LoVo (cell line): ENCODE measurements at regions not wholly inside any gene's neighbourhood (a gene's known extent, or its start where the extent isn't known, plus 50 kb on each side); places are given as distances from the start of the nearest gene placed in this dataset.
A peak's percentile ranks its signal among the peaks of the same experiment; 100 is the strongest.
"Not testable (repeated sequence)": the region's sequence is repeated elsewhere in the genome, so short reads cannot be mapped to it uniquely, and the experiment has no call there.

Experiments
- DNase-seq: peaks from one replicate; pipeline ENCODE4 v3.0.0-alpha.2; 2016; ENCODE audit warnings: low spot score

DNA sequence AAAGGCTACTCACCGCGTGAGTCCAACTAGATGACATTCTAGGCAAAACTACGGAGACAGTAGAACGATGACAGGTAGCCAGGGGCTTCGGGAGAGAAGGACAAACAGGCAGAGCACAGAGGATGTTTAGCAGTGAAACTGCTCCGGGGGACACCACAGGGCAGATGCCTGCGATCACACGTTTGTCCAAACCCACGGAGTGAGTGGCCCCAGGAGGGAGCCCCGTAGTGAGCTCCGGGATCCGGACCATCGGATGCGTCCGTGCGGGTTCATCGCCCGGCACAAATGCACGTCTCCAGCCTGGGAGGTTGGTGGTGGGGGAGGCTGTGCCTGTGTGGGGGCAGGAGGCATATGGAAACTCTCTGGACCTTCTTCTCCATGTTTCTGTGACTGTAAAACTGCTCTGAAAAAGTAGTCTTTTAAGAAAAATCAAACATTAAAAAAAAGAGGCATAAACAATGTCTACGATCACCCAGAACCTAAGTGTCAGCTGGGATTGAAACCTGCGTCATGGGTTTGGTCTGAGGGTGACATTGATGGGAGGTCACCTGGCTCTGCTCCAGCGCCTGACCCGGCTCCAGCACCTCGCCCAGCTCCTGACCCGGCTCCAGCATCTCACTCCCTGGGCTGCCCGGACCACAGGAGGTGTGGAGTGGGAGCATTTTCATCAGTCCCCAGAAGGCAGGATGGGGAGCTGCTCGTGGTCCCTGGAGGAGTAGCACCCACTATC lies 83.0 kb upstream of the CTDP1 start:
- no peak for DNase-seq

DNA sequence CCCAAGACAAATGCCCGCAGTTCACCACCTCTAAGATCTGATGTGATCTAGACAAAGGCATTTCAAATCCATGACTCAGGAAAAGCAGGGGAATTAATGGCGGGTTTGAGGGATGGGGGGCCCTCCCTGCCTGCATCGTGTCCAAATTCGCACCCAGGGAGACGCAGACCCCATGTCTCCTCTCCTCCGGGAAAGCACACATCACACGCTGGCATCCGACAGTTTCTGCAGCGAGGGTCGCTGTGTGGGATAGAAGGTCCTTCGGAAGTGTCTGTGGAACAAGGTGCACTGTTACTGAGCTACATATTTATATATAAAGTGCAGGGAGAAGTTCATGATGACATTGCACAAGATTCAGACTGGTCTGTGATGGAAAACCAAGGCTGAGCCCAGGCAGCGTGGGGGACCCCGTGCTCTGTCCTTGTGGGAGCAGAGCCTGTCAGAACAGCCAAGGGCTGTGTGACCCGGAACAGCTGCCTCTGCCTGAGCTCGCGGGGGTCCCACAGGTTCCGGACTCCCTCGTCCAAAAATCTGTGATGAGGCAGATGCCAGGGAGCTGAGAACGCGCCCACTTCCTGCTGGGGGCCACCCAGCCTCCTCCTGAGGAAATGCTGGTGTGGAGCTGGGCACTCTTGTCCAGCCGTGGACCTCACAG lies 82.3 kb upstream of the CTDP1 start:
- DNase-seq = no peak

DNA sequence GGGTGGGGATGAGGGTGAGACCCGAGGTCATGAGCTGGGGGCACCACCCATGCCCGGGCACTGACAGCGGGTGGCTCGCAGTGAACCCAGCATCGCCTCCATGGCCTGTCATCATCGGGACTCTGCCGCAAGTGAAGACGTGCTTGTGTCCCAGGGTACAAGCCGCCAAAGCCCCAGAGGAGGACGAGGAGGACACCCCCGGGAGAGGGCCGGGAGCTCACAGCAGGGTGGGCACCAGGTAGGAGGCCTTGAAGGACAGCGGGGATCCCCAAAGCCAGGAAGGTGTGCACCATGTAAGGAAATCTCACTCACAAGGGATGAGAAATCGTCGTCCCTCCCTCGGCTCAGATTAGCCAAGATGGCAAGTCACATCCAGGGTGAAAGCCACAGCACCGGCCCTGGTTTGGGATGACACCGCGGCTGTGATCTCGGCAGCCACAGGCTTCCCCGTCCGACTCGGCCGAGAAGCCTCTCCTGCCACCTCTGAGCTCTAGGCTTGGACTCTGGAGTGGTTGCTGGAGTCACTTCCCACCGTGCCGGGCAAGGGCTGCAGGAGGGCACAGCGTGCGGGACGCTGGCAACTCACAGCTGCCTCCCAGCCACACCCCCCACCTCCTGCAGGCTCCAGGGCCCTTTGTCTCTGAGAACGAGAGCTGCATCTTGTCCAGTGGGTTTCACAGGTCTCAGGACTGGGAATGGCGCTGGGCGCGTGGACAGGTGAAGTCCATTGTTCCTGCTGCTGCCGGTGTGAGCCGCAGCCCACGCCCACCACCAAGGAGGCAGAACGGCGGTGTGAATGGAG lies 81.6 kb upstream of the CTDP1 start:
- no peak for DNase-seq

DNA sequence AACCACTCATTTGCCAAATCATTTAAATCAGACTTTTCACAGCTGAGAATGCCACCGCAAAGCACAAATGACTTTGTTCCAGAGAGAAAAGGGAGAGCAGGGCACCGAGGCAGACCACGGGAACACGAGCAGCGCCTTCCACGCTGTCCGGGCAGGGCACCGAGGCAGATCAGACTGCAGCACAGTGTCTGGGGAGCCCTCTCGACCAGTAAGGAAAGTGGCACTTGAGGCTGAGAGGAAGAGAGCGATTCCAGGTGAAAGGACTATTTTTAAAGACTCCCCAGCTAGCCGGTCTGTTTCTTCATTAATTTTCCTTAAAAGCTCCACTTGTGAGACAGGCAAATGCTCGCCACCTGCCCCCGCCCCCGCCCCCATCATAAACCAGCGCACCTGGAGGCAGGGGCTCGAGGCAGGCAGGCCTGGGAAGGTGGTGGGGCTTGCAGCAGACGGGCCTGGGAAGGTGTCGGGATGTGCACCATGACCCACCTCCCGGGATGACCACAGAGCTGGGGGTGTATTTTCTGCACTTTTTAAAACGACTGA lies 80.9 kb upstream of the CTDP1 start:
- DNase-seq = no peak

DNA sequence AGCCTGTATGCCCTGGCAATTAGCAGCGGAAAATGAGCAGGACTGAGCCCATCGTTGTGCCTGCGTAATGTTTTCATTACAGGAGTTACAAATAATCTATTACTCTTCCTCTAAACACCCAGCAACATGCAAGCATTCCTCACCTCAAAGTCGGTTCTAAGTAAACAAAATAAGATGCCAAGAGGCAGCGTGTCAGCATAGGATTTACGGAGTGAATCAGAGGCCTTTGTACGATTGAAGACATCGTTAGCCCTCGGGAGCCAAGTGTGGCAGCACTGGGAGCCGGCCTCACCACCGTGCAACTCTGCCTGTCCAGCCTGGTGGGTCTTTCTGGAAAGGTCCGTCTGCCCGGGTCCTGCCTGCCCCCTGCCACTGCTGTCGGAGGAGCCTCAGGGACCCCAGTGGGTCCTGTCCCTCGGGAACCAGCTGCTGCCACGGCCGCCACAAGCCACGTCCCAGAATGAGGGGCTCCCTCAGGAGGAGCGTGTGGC lies 80.1 kb upstream of the CTDP1 start:
- DNase-seq = peak; percentile 11

DNA sequence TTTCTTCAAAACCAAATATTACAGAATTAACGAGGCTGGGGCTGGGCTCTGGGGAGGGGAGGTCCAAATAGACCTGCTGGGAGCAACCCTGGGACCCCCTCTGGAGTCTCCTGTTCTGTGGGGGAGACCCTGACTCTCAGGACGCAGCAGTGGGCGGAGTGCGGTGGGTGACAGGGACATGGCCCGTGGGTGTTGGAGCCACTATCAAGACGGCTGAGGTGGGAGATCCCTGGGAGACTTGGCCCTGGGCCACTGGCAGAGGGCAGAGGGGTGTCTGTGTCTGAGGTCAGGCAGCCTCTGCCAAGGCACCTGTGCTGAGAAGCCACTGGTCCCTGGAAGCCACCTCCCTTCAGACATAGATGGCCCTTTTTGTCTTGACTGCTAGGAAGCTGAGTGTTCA lies 79.5 kb upstream of the CTDP1 start:
- no peak for DNase-seq

DNA sequence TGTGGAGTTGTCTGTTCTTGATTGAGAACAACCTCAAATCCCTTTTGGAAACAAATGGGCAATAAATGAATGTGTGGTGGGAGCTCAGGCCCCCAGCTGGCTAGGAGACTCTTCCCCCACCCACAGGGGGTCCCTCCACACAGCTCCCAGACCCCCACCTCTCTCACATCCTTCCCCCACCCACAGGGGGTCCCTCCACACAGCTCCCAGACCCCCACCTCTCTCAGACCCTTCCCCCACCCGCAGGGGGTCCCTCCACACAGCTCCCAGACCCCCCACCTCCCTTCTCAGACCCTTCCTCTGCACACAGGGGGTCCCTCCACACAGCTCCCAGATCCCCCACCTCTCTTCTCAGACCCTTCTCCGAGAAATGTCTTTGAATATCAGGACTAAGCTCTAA lies 79.0 kb upstream of the CTDP1 start:
- DNase-seq = no peak

DNA sequence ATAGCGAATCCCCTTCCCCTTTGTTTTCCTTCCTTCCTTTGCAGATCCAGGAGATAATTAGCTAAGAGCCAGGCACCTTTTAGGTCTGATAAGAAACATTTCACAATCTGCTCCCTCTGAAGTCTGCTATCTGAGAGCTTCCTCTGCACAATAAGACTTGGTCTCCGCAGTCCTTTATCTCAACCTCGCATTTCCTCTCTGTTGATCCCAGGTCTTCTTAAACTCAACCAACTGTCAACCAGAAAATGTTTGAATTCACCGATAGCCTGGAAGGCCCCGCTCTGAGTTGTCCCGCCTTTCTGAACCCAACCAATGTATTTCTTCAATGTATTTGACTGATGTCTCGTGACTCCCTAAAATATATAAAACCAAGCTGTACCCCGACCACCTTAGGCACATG lies 78.4 kb upstream of the CTDP1 start:
- no peak for DNase-seq

DNA sequence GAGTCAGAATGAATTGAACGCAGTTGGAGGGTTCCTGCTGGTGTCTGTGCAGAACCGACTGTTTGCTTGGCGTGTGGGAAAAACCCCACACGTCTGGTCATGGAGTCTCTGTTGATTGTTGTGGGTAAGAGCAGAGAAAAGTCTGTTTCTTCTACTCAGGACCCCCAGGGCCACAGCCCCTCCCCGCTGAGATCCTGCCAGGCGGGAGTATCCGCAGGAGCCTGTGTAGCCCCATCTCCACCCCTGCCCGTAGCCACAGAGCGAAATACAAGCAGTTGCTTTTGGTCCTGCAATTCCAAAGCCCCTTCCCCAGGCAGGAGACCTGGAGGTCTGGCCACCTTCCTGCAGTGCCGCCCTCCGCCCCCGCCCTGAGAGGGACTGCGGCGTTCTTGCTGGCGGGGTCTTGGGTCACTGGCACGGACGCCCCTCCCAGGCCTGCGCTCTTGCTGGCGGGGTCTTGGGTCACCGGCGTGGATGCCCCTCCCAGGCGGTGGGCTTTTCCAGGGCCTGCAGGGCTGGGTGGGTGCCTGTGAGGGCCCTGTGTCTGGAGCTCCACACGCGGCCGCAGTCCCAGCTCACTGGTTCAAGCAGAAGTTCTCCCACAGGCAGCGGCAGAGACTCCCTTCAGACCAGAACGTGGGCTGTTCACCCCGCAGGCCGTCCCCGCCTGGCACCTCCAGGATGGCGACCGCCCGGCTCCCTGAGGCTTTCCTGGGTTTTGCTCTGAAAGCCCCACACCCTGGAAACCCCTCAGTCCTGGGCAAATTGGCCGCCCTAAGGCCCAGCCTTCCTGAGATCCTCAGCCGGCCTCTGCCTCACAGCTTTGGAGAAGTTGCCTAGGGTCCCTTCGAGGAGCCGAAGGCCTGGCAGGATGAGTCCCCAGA lies 76.0 kb upstream of the CTDP1 start:
- DNase-seq = no peak

DNA sequence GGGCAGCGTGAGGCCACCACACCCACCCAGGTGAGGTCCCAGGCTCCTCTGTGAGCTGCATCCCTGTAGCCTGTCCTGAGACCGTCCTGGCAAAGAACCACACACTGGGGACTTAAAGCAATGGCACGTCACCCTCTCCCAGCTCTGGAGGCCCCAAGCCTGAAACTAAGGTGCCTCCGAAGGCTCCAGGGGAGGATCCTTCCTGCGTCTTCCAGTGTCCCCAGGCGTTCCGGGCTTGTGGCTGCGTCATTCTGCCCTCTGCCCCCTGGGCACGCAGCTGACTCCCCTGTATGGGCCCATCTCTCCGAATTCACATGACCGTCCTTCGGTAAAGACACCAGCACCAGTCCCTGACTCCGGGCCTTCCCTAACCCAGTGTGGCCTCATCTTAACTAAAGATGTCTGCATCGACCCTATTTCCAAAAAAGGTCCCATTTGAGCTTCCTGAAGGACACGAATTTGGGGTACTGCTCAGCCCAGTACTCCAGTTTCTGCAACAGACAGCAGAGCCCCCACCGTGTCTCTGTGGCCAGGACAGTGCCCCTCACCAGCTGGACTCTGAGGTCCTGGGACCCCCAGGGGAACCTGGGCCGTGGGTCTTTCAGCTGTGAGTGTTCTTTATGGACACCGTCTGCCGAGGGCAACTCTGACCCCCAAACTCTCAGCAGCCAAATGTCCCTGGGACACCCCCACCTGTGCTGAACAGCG lies 75.2 kb upstream of the CTDP1 start:
- DNase-seq = no peak

DNA sequence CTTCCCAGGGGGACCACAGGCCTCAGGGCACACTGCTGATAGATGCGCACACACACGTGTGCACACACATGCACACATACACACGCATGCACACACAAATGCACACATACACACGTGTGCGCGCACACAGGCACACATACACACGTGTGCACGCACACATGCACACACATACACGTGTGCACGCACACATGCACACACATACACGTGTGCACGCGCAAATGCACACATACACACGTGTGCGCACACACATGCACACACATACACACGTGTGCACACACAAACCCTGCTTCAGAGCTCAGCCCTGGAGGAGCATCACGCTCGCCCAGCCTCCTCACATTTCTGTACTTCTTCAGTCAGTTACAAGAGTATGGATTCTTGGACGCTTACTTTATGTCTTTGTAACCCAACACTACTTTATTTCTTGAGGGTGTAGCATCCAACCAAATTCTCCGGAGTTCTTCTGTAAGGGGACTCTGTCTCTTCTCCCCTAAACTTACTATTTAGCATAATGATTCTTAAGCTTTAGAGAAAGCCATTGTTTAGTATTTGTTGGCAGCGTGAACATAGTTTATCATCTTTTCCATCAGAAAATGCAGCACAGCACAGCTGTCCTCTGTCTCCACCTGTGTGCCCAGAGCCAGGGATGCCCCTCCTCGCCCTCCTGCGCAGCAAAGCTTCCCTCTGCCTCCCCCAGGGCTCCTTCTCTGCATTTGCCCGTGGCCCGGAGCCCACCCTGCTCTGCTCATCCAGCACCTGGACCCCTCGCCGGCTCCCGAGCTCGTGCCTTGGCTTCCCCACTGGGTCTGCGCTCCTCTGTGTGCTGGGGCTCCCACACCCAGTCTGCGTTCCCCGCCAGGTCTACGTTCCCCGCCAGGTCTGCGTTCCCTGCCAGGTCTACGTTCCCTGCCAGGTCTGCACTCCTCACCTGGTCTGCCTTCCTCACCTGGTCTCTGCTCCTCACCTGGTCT lies 74.4 kb upstream of the CTDP1 start:
- no peak for DNase-seq

DNA sequence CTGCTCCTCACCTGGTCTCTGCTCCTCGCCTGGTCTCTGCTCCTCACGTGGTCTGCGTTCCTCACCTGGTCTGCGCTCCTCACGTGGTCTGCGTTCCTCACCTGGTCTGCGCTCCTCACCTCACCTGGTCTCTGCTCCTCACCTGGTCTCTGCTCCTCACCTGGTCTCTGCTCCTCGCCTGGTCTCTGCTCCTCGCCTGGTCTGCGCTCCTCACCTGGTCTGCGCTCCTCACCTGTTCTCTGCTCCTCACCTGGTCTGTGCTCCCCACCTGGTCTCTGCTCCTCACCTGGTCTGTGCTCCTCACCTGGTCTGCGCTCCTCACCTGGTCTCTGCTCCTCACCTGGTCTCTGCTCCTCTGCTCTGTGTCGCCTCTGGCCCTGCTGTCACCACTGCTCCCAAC lies 73.5 kb upstream of the CTDP1 start:
- DNase-seq = not testable (repeated sequence)

DNA sequence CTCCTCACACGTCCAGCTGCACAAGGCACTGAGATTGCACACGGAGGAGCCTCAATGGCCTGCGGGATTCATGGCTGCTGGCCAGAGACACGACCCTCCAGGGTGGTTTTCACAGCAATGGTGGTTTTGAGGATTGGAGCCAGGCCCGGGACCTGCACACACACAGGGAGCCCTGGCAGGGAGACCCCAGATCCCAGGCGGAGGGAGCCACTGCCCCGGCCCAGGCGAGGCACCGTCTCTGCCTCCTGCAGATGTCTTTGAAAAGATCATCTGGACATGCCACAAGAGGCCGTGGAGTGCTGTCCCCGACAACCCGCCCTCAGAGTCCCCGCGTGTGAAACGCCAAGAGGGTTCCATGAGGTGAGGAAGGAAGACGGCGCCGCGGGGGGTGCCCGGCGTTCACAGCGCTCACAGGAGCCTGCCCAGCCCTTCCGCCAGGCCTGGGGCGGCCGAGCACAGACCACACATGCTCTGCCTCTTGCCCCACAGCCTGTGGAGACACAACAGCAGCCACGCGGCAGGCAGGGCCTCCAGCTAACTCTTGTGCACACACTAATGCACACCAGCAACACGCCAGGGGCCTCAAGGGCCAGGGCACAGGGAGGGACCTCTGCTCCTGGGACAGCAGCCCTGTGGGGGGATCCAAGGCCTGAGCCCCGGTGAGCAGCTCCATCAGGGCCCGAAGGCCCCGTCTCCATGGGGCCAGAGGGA lies 72.8 kb upstream of the CTDP1 start:
- DNase-seq = no peak

DNA sequence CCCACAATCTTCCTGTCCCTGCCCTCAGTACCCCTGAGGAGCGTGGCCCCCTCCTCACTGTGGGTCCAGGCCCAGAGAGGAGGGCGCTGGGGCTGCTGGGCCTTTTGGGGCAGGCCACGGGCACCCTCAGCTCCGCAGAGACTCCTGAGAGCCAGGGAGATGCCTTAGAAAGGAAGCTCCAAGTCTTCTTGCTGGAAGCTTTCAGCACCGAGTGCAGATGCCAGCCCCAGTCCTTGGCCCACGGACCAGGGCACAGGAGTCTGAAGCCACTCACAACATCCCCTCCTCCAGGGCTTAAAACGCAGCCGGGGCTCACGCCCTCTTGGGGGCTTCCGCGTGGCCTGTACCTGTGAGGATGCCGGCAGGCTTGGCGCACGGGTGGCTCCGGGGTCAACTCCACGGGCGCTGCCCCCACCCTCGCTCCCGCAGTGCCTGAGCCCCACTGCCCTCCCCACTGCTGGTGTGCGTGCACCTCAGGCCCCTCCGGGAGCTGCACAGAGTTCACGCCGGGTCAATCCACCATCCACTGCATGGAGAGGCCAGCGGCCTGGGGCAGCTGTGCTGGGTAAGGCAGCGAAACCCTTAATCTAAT lies 72.1 kb upstream of the CTDP1 start:
- no peak for DNase-seq

DNA sequence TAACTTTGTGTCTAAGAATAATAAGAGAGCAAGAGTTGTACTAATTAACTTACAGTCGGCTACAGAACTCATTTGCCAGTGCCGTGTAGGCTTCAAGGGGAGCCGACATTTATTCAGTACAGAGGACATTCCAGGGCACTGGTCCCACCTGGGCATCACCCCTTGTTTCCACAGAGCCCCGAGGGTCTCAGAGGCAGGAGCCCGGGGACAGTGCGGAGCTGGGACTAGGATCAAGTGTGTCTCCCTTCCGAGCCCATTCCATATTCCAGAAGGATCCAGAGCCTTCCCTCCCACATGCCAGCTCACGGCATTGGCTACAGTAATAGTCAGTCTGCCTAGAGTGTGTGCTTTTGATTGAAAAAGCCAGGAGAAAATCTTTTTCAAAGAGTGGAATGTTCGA lies 71.5 kb upstream of the CTDP1 start:
- DNase-seq = no peak

DNA sequence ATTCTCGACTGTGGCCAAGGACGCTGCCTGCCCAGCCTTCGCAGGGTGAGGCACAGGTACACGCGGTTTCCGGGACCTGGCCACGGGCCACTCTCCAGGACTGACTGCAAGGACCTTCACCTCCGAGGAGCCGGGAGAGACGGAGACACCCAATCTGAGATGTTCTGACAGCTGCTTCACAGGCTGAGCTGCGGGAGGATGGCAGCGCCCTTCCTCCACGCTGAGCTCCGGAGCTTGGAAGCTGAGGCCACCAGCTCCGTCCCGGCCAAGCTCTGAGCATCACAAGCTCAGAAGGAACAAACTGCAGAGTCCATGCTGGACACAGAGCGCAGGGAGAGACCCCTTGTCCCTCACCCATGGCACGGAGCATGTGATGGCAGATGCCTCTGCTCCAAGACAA lies 71.1 kb upstream of the CTDP1 start:
- DNase-seq = no peak

DNA sequence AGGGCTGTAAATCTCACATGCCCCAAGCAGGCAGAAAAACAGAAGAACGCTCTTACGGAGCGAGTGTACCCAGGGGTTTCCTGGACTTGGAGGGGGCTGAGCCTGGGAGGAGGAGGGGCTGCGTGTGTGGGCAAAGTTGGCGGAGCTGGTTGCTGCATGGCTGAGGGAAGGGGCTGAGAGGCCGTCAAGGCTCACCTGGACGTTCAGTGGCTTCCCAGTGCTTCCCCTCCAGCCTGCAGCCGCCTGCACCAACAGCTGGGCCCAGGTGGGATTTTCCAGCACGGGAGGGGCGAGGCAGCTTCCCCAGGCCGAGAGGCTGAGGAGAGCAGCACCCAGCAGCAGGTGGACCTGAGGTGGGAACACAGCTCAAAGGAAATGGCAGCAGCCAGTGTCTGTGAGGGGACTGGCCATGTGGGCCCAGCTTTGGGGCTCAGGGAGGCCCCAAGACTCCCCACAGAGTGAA lies 70.6 kb upstream of the CTDP1 start:
- DNase-seq = no peak

DNA sequence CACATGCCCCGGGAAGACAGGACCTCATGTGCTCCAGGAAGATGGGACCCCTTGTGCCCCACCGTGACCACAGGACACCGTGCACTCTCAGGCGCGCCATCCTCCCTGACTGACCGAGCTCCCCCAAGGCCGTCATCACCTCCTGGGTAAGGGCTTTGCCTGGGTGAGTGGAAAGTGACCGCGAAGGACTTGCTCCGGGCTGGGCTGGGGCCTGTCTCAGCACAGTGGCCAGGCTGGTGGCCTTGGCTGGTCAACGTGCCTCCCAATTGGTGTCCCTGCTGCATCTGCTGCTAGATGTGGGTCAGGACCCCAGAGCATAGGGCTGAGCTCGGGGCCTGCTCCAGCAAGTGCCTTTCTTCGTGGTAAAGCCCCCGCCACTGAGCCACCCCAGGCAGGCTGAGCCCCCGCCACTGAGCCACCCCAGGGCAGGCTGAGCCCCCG lies 69.7 kb upstream of the CTDP1 start:
- DNase-seq = no peak
